CD4-positive, alpha-beta T cell treated with Interferon alpha-2 for 1 hour (primary cell): ENCODE measurements at regions not wholly inside any gene's neighbourhood (a gene's known extent, or its start where the extent isn't known, plus 50 kb on each side); places are given as distances from the start of the nearest gene placed in this dataset.
"Not testable (repeated sequence)": the region's sequence is repeated elsewhere in the genome, so short reads cannot be mapped to it uniquely, and the experiment has no call there.

Experiments used
- DNase-seq, 2 donors: peaks; one replicate each; pipeline ENCODE4 v3.0.0-alpha.2; 2020 to 2022

DNA sequence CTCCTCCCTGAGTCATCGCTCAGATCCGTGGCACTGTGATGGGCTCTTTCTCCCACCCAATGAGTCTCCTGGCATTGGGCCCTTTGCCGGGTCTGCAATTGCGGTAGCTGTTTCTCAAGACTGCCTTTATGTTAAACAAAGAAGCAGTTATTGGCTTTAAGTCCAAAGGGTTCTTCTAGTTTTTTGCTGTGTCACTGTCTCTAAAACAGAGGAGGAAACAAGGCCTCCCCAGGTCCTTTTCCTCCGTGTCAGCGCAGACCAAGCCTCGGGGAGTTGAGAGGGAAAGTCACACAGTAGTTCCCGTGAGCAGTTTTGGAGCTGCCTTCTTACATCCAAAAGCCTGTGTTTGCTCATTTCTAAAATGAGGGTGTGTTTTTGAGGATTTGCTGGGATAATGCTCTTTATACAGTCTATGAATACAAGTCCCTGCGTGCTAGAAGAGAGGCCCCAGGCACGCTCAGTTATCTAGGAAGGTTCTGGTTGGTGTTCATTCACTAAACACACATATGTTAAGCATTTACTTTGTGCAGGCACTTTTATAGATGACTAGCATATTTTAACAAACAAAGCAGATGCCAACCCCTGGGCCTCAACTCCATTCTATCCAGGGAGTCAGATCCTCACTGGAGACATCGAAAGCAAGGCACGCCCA lies 126.0 kb upstream of the PZP start:
- DNase-seq, result no peak

GRCh38 chr12:9333161-9333560 lies 125.0 kb upstream of the PZP start:
- no peak for DNase-seq

DNA sequence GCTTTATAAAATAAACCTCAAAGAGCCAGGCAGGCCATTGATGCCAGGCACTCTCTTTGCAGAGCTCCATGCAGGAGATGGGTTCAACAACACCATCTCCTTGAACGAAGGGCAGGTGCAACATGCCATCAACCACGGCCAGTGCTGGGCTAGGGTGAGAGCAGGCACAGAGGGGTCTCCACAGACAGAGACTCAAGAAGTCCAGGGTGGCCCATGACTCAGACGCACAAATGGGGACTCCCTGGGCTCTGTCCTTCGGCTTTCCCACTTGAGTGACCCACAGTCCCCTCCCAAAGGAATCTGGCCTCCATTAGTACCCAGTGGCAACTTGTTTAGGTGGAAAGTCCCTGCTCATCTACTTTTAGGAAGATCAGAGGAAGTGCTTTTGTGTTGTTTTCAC lies 124.4 kb upstream of the PZP start:
- DNase-seq, result no peak

DNA sequence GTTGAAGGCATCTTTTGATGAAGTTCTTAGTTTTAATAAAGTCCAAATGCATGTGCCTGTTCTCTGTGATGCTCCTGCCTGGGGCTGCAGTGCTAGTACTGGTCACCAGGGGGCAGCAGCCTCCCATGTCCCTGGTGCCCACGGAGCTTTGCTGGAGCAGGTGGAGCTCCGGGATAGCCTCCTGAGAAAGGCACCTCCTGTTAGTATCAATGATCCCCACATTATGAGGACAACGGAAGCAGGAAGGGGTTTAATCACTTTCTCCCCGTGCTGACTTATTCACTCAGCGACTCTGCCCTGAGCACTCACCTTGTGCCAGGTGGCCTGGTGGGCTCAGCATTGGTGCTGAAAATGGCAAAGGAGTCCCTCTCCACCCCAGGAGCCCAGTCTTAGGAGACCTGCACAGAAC lies 123.0 kb upstream of the PZP start:
- peak; percentile 69 to 79 for DNase-seq

GRCh38 chr12:9329019-9329418 lies 120.8 kb upstream of the PZP start:
- DNase-seq, result no peak

GRCh38 chr12:9328065-9328464 lies 119.9 kb upstream of the PZP start:
- no peak for DNase-seq

GRCh38 chr12:9327320-9327719 lies 119.1 kb upstream of the PZP start:
- DNase-seq, result no peak

DNA sequence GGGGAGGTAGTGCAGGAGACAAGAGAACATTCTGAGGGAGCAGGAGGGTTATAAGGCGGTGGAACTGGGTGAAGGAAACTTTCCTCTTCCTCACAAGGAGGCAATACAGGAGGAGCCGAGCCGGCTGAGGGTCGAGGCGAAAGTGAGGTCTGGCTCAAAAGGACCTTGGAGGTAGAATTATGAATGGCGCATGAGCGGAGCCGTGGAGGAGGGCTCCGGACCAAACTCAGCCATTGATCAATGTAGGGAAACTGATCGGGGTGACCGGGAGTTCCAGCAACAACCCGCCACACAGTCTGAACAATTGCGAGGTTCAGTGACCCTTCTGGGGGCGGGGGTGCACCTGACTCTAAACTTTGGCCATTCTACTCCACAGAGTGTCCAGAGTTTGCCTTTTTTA lies 118.7 kb upstream of the PZP start:
- DNase-seq, result not testable (repeated sequence)

- DNase-seq, result no peak
Observed at GRCh38 chr12:9326085-9326484, 117.9 kb upstream of the PZP start.

DNA sequence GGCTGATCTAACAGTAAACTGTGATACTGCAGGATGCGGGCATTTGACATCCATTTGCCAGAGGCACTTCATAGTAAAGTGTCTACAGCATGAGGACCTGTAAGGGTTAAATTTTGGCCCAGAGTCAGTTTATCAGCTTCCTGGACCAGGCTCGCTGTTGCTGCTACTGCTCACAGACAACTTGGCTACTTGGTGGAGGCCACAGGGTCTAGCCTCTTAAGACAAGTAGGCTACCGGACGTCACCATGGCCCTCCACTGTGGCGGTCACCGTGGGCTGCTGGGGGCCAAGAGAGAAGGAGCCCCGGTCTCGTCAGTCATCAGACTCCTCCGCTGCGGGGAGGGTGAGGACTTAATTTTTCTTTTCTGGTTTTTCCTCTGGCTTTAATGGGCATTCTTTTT lies 117.3 kb upstream of the PZP start:
- DNase-seq, result no peak

DNA sequence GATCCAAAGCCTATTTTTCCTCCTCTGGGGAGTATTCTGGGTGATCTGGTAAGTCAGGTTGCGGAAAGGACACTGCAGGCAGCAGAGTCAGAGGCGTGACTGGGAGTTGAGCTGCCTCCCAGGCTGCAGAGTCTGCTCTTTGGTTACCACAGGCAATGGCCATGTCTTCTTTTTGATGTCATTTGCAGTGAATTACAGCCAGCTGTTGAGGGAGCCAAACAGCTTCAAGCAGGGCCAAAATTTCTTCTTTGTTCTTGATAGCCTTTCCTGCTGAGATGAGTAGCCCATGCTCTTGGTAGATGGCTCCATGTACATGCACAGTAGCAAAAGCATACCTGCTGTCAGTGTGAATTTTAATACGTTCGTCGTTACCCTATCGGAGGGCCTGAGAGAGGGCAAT lies 116.6 kb upstream of the PZP start:
- no peak for DNase-seq

DNA sequence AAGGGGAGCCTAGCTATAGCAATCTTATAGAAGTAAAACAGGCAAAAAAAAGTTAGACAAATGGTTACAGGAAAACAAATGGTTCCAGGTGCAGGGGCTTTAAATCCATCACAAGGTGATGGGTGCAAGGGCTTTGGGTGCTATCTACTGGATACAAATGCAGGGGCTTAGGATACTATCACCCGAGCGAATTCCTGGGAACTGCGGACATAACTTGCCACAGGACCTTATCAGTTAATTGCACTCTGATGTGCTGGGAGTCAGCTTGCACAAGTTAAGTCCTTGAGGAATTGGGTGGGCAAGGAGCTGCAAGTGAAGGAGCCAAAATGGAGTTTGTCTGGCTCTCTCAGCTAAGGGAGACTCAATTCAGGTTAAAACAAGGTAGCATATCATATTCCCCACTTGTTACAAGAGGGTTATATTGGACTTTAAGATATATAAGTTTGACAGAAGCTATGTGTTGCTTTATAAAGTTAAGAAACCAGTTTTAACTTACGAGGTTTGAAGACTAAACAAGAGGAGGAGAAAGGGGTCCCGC lies 115.0 kb upstream of the PZP start:
- DNase-seq, result no peak

DNA sequence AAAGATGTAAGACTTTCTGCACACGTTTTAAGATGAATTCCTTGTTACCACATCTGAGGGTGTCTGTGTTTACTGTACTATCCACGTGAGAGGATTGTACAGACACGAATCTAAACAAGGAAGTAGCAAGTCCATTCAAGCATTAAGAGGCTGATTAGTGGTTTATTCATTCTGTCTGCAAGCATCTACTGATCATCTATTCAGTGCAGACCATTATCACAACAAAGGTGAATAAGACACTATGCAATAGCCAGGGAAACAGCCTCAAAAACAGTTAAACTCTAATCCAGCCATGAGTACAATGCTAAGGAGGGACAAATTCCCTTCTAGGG lies 111.6 kb upstream of the PZP start:
- DNase-seq, result no peak

GRCh38 chr12:9319044-9319841 lies 111.0 kb upstream of the PZP start:
- DNase-seq, result no peak

DNA sequence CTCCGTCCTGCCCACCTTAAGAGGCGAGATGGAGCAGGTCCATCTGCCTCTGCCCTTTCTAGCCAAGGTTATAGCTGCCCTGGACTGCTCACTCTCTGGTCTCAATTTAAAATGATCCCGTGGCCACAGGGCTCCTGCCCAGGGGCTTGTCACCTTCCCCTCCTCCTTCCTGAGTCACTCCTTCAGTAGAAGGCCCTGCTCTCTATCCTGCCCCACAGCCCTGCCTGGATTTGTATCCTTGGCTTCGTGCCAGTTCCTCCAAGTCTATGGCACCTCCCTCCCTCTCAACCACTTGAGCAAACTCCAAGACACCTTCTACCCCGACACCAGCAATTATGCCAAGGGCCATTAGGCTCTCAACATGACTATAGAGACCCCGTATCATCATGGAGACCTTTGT lies 105.3 kb upstream of the PZP start:
- not testable (repeated sequence) for DNase-seq

DNA sequence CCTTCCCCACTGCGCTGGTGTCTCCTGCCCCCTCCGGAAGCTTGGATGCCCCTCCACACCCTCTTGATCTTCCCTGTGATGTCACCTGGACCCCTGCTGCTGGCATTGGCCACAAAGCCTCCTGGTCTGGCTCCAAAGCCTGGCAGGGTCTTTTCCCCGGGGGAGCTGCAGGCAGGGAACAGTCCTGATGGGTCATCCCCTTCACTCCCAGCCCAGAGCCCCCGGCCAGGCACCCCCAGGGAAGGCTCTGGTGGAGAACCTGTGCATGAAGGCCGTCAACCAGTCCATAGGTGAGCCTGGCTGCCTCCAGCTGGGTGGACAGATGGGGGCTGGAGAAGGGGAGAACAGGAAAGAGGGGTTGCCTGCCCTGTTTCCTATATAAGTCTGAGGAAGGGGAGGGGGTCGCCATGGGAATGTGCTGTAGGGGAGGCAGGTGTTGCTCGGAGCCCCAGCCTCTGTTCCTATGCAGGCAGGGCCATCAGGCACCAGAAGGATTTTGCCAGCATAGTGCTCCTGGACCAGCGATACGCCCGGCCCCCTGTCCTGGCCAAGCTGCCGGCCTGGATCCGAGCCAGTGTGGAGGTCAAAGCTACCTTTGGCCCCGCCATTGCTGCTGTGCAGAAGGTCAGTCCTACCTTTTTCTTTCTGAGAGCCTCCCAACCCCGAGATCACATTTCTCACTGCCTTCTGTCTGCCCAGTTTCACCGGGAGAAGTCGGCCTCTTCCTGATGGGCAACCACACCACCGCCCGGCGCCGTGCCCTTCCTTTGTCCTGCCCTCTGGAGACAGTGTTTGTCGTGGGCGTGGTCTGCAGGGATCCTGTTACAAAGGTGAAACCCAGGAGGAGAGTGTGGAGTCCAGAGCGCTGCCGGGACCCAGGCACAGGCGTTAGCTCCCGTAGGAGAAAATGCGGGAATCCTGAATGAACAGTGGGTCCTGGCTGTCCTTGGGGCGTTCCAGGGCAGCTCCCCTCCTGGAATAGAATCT lies 104.5 kb upstream of the PZP start:
- not testable (repeated sequence) for DNase-seq

GRCh38 chr12:9311454-9311853 lies 103.3 kb upstream of the PZP start:
- not testable (repeated sequence) for DNase-seq

DNA sequence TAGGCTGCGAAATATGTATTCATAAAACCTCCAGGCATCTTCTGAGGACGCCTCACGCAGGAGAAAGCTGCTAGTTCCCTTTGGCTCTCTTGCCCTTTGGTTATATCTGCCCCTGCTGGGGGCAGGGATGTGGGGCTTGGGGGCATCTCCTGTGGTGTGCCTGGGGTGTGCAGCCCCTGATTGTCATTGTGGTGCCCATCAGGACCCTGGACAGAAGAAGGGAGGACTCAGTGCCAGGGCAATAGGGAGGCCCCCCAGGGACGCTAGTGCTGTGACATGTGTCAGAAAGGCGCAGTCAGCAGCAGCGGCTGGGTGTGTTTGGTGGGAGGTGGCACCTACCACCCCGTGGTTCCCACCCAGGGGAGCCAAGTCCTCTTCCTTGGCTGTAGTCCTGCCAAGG lies 102.5 kb upstream of the PZP start:
- DNase-seq, result not testable (repeated sequence)

DNA sequence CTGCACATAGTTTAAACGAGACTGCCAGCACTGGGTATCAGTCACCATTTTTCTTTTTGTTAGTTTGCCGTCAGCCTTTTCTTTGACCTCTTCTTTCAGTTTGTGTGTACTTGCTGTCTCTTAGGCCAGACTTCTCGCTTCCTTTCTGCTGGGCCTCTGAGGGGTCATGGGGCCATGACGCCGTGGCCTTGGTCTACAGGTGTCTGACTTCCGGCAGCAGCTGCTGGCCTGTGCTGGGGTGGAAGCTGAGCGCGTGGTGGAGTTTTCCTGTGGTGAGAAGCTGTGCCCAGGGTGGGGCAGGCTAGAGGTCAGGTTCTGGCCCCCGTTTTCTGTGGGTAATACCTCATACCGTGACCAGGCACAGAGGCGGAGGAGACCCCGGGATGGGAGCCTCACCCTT lies 101.6 kb upstream of the PZP start:
- not testable (repeated sequence) for DNase-seq

- DNase-seq, result not testable (repeated sequence)
Observed at GRCh38 chr12:9308745-9309144, 100.5 kb upstream of the PZP start.

- not testable (repeated sequence) for DNase-seq
Observed at GRCh38 chr12:9308163-9308562, 100.0 kb upstream of the PZP start.

- not testable (repeated sequence) for DNase-seq
Observed at GRCh38 chr12:9307255-9307654, 99.1 kb upstream of the PZP start.

DNA sequence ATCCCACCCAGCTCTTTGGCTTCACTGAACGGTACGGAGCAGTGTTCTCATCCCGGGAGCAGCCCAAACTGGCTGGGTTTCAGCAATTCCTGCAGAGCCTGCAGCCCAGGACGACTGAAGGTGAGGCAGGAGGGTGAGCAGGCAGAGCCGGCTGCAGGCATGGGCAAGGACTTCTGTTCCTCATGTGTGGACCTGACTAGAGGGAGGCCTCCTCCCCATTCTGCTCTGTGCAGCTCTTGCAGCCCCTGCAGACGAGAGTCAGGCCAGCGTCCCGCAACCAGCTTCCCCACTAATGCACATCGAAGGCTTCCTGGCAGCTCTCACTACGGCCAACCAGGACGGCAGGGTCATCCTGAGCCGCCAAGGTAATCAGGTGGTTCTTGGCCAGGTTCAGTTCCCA lies 97.8 kb upstream of the PZP start:
- DNase-seq, result not testable (repeated sequence)
